SK-N-SH (cell line): ENCODE measurements at regions not wholly inside any gene's neighbourhood (a gene's known extent, or its start where the extent isn't known, plus 50 kb on each side); places are given as distances from the start of the nearest gene placed in this dataset.

Experiments used
- CHD2 ChIP-seq: fragments of 150-350 bp; IDR thresholded peaks from 2 replicates; pipeline ENCODE4 v1.6.1; 2018; ENCODE audit warnings: low read length; ENCODE audit not compliant: partially characterized antibody
- CTCF ChIP-seq: fragments of 200-600 bp; sonication (generic); IDR thresholded peaks from 2 replicates; pipeline ENCODE4 v1.6.1; 2017; ENCODE audit warnings: antibody characterized with exemption, mild to moderate bottlenecking, moderate library complexity
- EP300 ChIP-seq, 2 experiments: IDR thresholded peaks; 2 replicates each; pipeline versions ENCODE4 v1.4.0 to v1.6.1; 2012; ENCODE audit warnings: borderline replicate concordance in 1 of 2, low read depth in 1 of 2, low read length in 1 of 2
- GABPA ChIP-seq: IDR thresholded peaks from 2 replicates; pipeline ENCODE4 v1.4.0; 2012; ENCODE audit warnings: low read depth, mild to moderate bottlenecking
- GATA2 ChIP-seq: sonication (generic); formaldehyde crosslinking; IDR thresholded peaks from 2 replicates; pipeline ENCODE4 v1.5.0; 2020; ENCODE audit warnings: mild to moderate bottlenecking, missing genetic modification reagents
- MAX ChIP-seq: IDR thresholded peaks from 2 replicates; pipeline ENCODE4 v1.4.0; 2012; ENCODE audit warnings: low read depth
- PBX3 ChIP-seq: IDR thresholded peaks from 2 replicates; pipeline ENCODE4; 2012
- POLR2AphosphoS5 ChIP-seq: IDR thresholded peaks from 2 replicates; pipeline ENCODE4 v1.6.1; 2012; ENCODE audit warnings: low read depth, low read length
- RFX5 ChIP-seq: IDR thresholded peaks from 2 replicates; pipeline ENCODE4 v1.6.1; 2012; ENCODE audit warnings: mild to moderate bottlenecking, improper control_type of control experiment, low read length
- SMC3 ChIP-seq: IDR thresholded peaks from 2 replicates; pipeline ENCODE4 v1.6.1; 2012; ENCODE audit warnings: low read depth, low read length, improper control_type of control experiment
- TAF1 ChIP-seq: IDR thresholded peaks from 2 replicates; pipeline ENCODE4 v1.6.1; 2012; ENCODE audit warnings: low read depth, mild to moderate bottlenecking, low read length, moderate library complexity, borderline replicate concordance
- USF2 ChIP-seq: fragments of 150-350 bp; IDR thresholded peaks from 2 replicates; pipeline ENCODE4 v1.6.1; 2017; ENCODE audit warnings: antibody characterized with exemption, low read length, low read depth, borderline replicate concordance

GRCh38 chr22:49022816-49023160 lies 804.9 kb downstream of the BRD1 start:
- TF ChIP-seq PBX3: no peak
- TF ChIP-seq USF2: no peak
- TF ChIP-seq CTCF: no peak
- no peak for TF ChIP-seq GATA2 (CRISPR knock-in tag)
- TF ChIP-seq GABPA: no peak
- no peak for TF ChIP-seq POLR2AphosphoS5
- TF ChIP-seq CHD2: no peak
- no peak for TF ChIP-seq TAF1
- no peak for TF ChIP-seq RFX5
- TF ChIP-seq MAX: no peak
- TF ChIP-seq EP300 (IDR thresholded peaks at IDR 0.05; ENCODE audit: borderline replicate concordance in 1 of 2, low read depth in 1 of 2, low read length in 1 of 2): no peak
- TF ChIP-seq SMC3: no peak
